Osteoblast (primary cell): ENCODE measurements at regions not wholly inside any gene's neighbourhood (a gene's known extent, or its start where the extent isn't known, plus 50 kb on each side); places are given as distances from the start of the nearest gene placed in this dataset.

ENCODE experiments used
- DNase-seq: peaks from one replicate; pipeline ENCODE4 v3.0.0; 2011; ENCODE audit warnings: low spot score, mixed read lengths; ENCODE audit not compliant: insufficient read length; ENCODE audit errors: missing footprints
- H2AFZ ChIP-seq: 2 replicates; pipeline ENCODE4 v1.6.0; 2011; ENCODE audit warnings: mild to moderate bottlenecking, low read length
- H3K27ac ChIP-seq: 2 replicates; pipeline ENCODE4 v1.5.1; 2011; ENCODE audit warnings: mild to moderate bottlenecking, low read depth, low read length, moderate library complexity
- H3K27me3 ChIP-seq: 2 replicates; pipeline ENCODE4 v1.6.0; 2012; ENCODE audit warnings: mild to moderate bottlenecking, control low read depth, inconsistent platforms, low read length, moderate library complexity; ENCODE audit not compliant: insufficient read depth
- H3K36me3 ChIP-seq: 2 replicates; pipeline ENCODE4 v1.5.1; 2011; ENCODE audit warnings: mild to moderate bottlenecking, low read length, control low read depth, moderate library complexity; ENCODE audit not compliant: insufficient read depth
- H3K4me1 ChIP-seq: 2 replicates; pipeline ENCODE4 v1.5.1; 2011; ENCODE audit warnings: mild to moderate bottlenecking, low read length, control low read depth, moderate library complexity; ENCODE audit not compliant: insufficient read depth
- H3K4me2 ChIP-seq: 2 replicates; pipeline ENCODE4 v1.6.0; 2011; ENCODE audit warnings: mild to moderate bottlenecking, low read length; ENCODE audit not compliant: insufficient read depth
- H3K4me3 ChIP-seq: fragments of 200-600 bp; sonication (generic); 3 replicates; pipeline ENCODE4 v1.5.1; 2012; ENCODE audit warnings: mild to moderate bottlenecking, low read length, inconsistent platforms; ENCODE audit not compliant: insufficient read depth
- H3K79me2 ChIP-seq: 2 replicates; pipeline ENCODE4 v1.6.0; 2012; ENCODE audit warnings: mild to moderate bottlenecking, low read length, control low read depth, inconsistent platforms; ENCODE audit not compliant: insufficient read depth
- H3K9me3 ChIP-seq: 2 replicates; pipeline ENCODE4 v1.5.1; 2011; ENCODE audit warnings: low read depth, low read length, control low read depth
- H4K20me1 ChIP-seq: 2 replicates; pipeline ENCODE4 v1.6.0; 2012; ENCODE audit warnings: mild to moderate bottlenecking, low read length, control low read depth; ENCODE audit not compliant: insufficient read depth
- CTCF ChIP-seq: IDR thresholded peaks from 2 replicates; pipeline ENCODE4 v1.5.1; 2011; ENCODE audit warnings: mild to moderate bottlenecking, low read depth, low read length, moderate library complexity; ENCODE audit errors: extremely low read depth

- Histone ChIP-seq H3K9me3 (no peaks in the 10 kb centered on the region), H3K27ac (no peak overlapping the region), H3K4me1 (no peaks in the 10 kb centered on the region), H3K4me3 (no peak overlapping the region), H3K79me2 (no peaks in the 10 kb centered on the region), H2AFZ (no peak overlapping the region), H4K20me1 (no peaks in the 10 kb centered on the region), H3K4me2 (no peak overlapping the region), H3K27me3 (no peaks in the 10 kb centered on the region), H3K36me3 (no peaks in the 10 kb centered on the region)
- DNase-seq, result no peak
- no peak for TF ChIP-seq CTCF
Measured at GRCh38 chr4:146041139-146042004, 102.7 kb upstream of the ZNF827 start.

- no peak overlapping the region for H3K27ac ChIP-seq
- no peaks in the 10 kb centered on the region for H4K20me1 ChIP-seq
- H3K79me2 ChIP-seq, result no peaks in the 10 kb centered on the region
- no peak overlapping the region for H3K4me2 ChIP-seq
- no peaks in the 10 kb centered on the region for H3K4me1 ChIP-seq
- no peak overlapping the region for H3K4me3 ChIP-seq
- no peak for DNase-seq
- no peaks in the 10 kb centered on the region for H3K36me3 ChIP-seq
- no peaks in the 10 kb centered on the region for H3K27me3 ChIP-seq
- H3K9me3 ChIP-seq, result no peaks in the 10 kb centered on the region
- H2AFZ ChIP-seq, result no peak overlapping the region
- no peak for TF ChIP-seq CTCF
Measured at GRCh38 chr4:146040623-146041022, 102.0 kb upstream of the ZNF827 start.

- no peaks in the 10 kb centered on the region for H3K27me3 ChIP-seq
- no peak overlapping the region for H3K4me3 ChIP-seq
- no peak for TF ChIP-seq CTCF
- no peak overlapping the region for H3K4me2 ChIP-seq
- H3K79me2 ChIP-seq, result no peaks in the 10 kb centered on the region
- H3K9me3 ChIP-seq, result no peaks in the 10 kb centered on the region
- no peak overlapping the region for H3K27ac ChIP-seq
- H3K36me3 ChIP-seq, result no peaks in the 10 kb centered on the region
- H2AFZ ChIP-seq, result no peak overlapping the region
- no peaks in the 10 kb centered on the region for H4K20me1 ChIP-seq
- H3K4me1 ChIP-seq, result peaks cover 12% of the 10 kb centered on the region
- no peak for DNase-seq
Measured at GRCh38 chr4:146033149-146033548, 94.5 kb upstream of the ZNF827 start.

- H3K79me2 ChIP-seq, result no peaks in the 10 kb centered on the region
- no peak for DNase-seq
- H3K4me2 ChIP-seq, result no peak overlapping the region
- H2AFZ ChIP-seq, result peak overlapping the region; percentile 48
- H3K9me3 ChIP-seq, result no peaks in the 10 kb centered on the region
- no peak overlapping the region for H3K27ac ChIP-seq
- TF ChIP-seq CTCF, result no peak
- H4K20me1 ChIP-seq, result no peaks in the 10 kb centered on the region
- H3K4me3 ChIP-seq, result no peak overlapping the region
- no peaks in the 10 kb centered on the region for H3K27me3 ChIP-seq
- H3K4me1 ChIP-seq, result peaks cover 12% of the 10 kb centered on the region
- H3K36me3 ChIP-seq, result no peaks in the 10 kb centered on the region
Measured at GRCh38 chr4:146032234-146032860, 93.7 kb upstream of the ZNF827 start.
